Breast epithelium (tissue), 4 donors: ENCODE measurements at regions not wholly inside any gene's neighbourhood (a gene's known extent, or its start where the extent isn't known, plus 50 kb on each side); places are given as distances from the start of the nearest gene placed in this dataset.

Experiments
- DNase-seq, 2 donors: peaks; one replicate each; pipeline ENCODE4 v3.0.0-alpha.2; 2019; ENCODE audit warnings: low spot score in 2 of 2
- H3K27ac ChIP-seq, 2 donors: fragments of 200-600 bp; sonication (generic) in 1 of 2; one replicate each; pipeline ENCODE4 v1.5.1; 2016 to 2019; ENCODE audit warnings: mild to moderate bottlenecking in 1 of 2
- H3K27me3 ChIP-seq, 2 donors: fragments of 200-600 bp; sonication (generic) in 1 of 2; one replicate each; pipeline versions ENCODE4 v1.5.1 to v1.6.0; 2017 to 2019; ENCODE audit warnings: control low read depth in 1 of 2, mild to moderate bottlenecking in 1 of 2
- H3K36me3 ChIP-seq: fragments of 200-600 bp; one replicate; pipeline ENCODE4 v1.5.1; 2019
- H3K4me1 ChIP-seq, 2 donors: fragments of 200-600 bp; sonication (generic); one replicate each; pipeline ENCODE4 v1.5.1; 2016 to 2019; ENCODE audit warnings: control low read depth in 1 of 2
- H3K4me3 ChIP-seq, 3 donors: fragments of 200-600 bp; sonication (generic); 1 replicate in 2 of 3; 2 replicates in 1 of 3; pipeline ENCODE4 v1.5.1; 2016 to 2019; ENCODE audit warnings: mild to moderate bottlenecking in 3 of 3, moderate library complexity in 2 of 3
- H3K9me3 ChIP-seq, 2 donors: fragments of 200-600 bp; sonication (generic) in 1 of 2; one replicate each; pipeline ENCODE4 v1.5.1; 2016 to 2019; ENCODE audit warnings: control low read depth in 1 of 2
- POLR2A ChIP-seq: fragments of 450-650 bp; IDR thresholded peaks from one replicate; pipeline ENCODE4 v1.6.1; 2016; ENCODE audit warnings: antibody characterized with exemption, mild to moderate bottlenecking, moderate library complexity
- POLR2AphosphoS5 ChIP-seq, 3 donors: sonication (generic); formaldehyde crosslinking; IDR thresholded peaks; one replicate each; pipeline ENCODE4 v1.6.1; 2017; ENCODE audit warnings: antibody characterized with exemption in 3 of 3
- intact Hi-C: fragments of 100-400 bp; cut with DNase I; formaldehyde crosslinking; loops from one replicate; pipeline ENCODE4 v1.15.1; 2023; ENCODE audit warnings: low total_unique reads
- TF ChIP-seq, protein P1 (sequence below), 3 donors: fragments of 450-650 bp; IDR thresholded peaks; one replicate each; pipeline ENCODE4 v1.5.1; 2016 to 2017; ENCODE audit warnings: antibody characterized with exemption in 3 of 3, mild to moderate bottlenecking in 3 of 3, moderate library complexity in 3 of 3

DNA sequence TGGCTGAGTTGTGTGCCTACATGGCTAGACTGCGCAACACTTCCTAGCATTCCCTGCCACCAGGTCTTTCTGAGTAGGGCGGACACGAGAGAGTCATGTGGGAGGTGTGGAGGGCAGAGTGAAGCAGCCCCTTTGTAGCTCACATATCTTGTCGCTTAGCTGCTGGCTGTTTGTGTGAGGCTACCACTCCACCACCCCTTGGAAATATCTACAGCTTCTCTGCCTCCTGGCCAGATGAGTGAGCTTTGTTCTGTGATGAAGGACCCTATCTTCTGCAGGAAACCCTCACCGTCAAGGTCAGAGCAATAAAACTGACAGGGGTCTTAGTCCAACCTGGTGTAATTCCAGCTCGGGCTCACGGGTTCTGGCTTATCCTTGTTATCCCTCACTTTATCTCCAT, 232.1 kb upstream of the ASIC2 start:
- Histone ChIP-seq H3K9me3 (peaks cover 0 to 11% of the 10 kb centered on the region in 2 donors), H3K4me3 (no peak overlapping the region), H3K27ac (no peak overlapping the region), H3K4me1 (no peaks in the 10 kb centered on the region), H3K27me3 (no peaks in the 10 kb centered on the region), H3K36me3 (no peaks in the 10 kb centered on the region)
- no peak for DNase-seq
- intact Hi-C loops = no loop called here
- TF ChIP-seq POLR2A (no peak), POLR2AphosphoS5 (IDR thresholded peaks at IDR 0.05) (no peak)
- TF ChIP-seq, protein P1, sequence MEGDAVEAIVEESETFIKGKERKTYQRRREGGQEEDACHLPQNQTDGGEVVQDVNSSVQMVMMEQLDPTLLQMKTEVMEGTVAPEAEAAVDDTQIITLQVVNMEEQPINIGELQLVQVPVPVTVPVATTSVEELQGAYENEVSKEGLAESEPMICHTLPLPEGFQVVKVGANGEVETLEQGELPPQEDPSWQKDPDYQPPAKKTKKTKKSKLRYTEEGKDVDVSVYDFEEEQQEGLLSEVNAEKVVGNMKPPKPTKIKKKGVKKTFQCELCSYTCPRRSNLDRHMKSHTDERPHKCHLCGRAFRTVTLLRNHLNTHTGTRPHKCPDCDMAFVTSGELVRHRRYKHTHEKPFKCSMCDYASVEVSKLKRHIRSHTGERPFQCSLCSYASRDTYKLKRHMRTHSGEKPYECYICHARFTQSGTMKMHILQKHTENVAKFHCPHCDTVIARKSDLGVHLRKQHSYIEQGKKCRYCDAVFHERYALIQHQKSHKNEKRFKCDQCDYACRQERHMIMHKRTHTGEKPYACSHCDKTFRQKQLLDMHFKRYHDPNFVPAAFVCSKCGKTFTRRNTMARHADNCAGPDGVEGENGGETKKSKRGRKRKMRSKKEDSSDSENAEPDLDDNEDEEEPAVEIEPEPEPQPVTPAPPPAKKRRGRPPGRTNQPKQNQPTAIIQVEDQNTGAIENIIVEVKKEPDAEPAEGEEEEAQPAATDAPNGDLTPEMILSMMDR (IDR thresholded peaks at IDR 0.05) = no peak

DNA sequence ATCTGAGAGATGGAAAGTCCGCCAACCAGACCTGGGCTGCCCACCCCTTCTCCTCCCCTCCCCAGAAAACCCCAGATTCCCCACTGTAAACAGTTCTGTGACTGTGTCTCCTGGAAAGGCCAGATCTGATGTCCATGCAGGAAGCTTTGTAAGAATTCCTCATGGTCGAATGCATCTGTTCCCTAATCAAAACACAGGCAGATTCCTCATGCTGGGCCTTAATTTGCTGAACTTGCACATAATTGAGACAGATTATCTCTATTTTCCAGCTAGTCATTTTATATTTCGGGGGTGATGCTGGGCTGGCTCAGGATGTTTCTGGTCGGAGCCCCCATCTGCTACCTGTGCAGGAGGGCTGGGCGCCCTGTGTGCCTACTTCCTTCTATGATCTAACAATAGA, 233.6 kb upstream of the ASIC2 start:
- no peak for TF ChIP-seq POLR2AphosphoS5 (IDR thresholded peaks at IDR 0.05)
- no peak for TF ChIP-seq POLR2A
- Histone ChIP-seq H3K4me3 (no peak overlapping the region), H3K4me1 (no peaks in the 10 kb centered on the region), H3K27ac (no peak overlapping the region), H3K27me3 (no peaks in the 10 kb centered on the region), H3K36me3 (no peaks in the 10 kb centered on the region), H3K9me3 (peaks cover 0 to 11% of the 10 kb centered on the region in 2 donors)
- intact Hi-C loops = no loop called here
- DNase-seq = no peak

DNA sequence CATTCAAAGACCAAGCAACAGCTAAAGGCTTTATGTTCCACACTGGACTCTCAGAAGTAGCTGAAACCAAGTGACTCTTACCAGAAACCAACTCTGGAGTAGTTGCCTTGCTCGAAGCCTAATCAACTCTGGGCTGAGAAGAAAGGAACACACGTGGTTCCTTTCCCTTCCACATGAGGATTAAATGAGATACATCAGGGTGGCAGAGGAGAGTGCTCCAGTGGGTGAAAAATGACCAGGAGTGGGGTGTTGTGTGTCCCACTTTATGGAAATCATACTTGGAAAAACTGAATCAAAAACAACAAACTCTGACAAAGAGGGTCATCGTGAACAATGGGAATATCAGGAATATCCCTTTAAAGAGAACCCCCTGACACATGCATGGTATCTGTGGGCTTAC, 234.2 kb upstream of the ASIC2 start:
- no peak overlapping the region for H3K4me3 ChIP-seq
- no peak for TF ChIP-seq POLR2A
- TF ChIP-seq, protein P1 (IDR thresholded peaks at IDR 0.05) = no peak
- TF ChIP-seq POLR2AphosphoS5 (IDR thresholded peaks at IDR 0.05) = no peak
- peaks cover 0 to 11% of the 10 kb centered on the region in 2 donors for H3K9me3 ChIP-seq
- no peak overlapping the region for H3K27ac ChIP-seq
- no peak for DNase-seq
- intact Hi-C loops = no loop called here
- H3K27me3 ChIP-seq = no peaks in the 10 kb centered on the region
- no peaks in the 10 kb centered on the region for H3K36me3 ChIP-seq
- H3K4me1 ChIP-seq = no peaks in the 10 kb centered on the region

DNA sequence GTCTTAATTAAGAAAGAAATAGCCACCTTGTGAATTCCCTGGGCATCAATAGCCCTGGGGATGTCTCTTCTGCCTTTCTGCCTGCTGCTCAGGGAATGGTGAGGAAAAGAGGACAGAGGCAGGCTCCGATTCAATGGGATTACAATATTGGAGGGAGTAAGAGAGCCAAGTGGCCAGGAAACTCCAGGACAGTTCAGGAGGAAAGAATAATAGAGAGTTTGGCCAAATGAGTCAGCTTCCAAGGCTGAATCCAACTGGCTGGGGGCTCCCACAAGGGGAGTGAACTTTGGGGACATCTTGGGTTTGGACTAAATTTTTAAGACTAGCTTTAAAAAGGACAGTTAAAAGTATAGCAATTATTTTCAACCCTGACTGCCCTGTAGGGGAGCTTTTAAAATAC, 235.8 kb upstream of the ASIC2 start:
- Histone ChIP-seq H3K36me3 (no peaks in the 10 kb centered on the region), H3K27ac (no peak overlapping the region), H3K27me3 (no peaks in the 10 kb centered on the region), H3K4me1 (no peaks in the 10 kb centered on the region), H3K4me3 (no peak overlapping the region), H3K9me3 (peaks cover 0 to 11% of the 10 kb centered on the region in 2 donors)
- intact Hi-C loops = no loop called here
- no peak for DNase-seq
- no peak for TF ChIP-seq POLR2A
- TF ChIP-seq POLR2AphosphoS5 (IDR thresholded peaks at IDR 0.05) = no peak
- TF ChIP-seq, protein P1 (IDR thresholded peaks at IDR 0.05) = no peak

DNA sequence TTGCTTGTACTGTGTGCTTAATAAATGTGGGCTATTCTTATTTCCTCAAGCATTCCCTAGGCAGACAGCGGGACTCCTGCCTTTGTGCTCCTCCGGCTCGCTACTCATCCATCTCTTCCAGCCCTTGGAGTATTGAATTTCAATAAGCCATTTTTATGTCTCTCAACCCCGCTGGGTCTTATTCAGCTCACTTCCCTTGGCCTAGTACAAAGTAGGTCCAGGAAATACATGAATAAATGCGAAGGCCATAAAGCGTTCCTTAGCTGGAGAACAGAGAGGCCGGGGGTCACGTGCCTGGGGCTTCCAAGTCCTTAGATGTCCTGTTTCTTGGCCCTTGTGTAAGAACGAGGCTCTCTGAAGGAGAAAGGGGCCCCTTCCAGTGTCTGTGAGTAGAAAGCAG, 236.7 kb upstream of the ASIC2 start:
- intact Hi-C loops = no loop called here

More for the DNA sequence above, 236.7 kb upstream of the ASIC2 start:
- Histone ChIP-seq H3K4me3 (no peak overlapping the region), H3K4me1 (no peaks in the 10 kb centered on the region), H3K27ac (no peak overlapping the region), H3K36me3 (no peaks in the 10 kb centered on the region), H3K27me3 (no peaks in the 10 kb centered on the region), H3K9me3 (peaks cover 0 to 11% of the 10 kb centered on the region in 2 donors)
- DNase-seq = no peak
- TF ChIP-seq POLR2A (no peak), POLR2AphosphoS5 (IDR thresholded peaks at IDR 0.05) (no peak)
- TF ChIP-seq, protein P1 (IDR thresholded peaks at IDR 0.05) = no peak
